SK-N-SH (cell line): ENCODE measurements at regions not wholly inside any gene's neighbourhood (a gene's known extent, or its start where the extent isn't known, plus 50 kb on each side); places are given as distances from the start of the nearest gene placed in this dataset.

Experiments used
- CTCF ChIA-PET: fragments of 300-600, 350-600 bp; formaldehyde crosslinking; extraction: SDS; loops from one replicate; lab custom pipeline; 2021; lab: Yijun Ruan, JAX
- POLR2A ChIA-PET: fragments of 350-600 bp; sonication (Branson Sonifier 250); formaldehyde crosslinking; extraction: SDS; loops from one replicate; lab custom pipeline; 2020; ENCODE audit warnings: antibody characterized with exemption, inconsistent platforms; lab: Yijun Ruan, JAX
- DNase-seq: peaks from one replicate; pipeline ENCODE4 v3.0.0; 2012
- H2AFZ ChIP-seq: fragments of 200-600 bp; sonication (generic); 2 replicates; pipeline ENCODE4 v1.8.1; 2016; ENCODE audit warnings: antibody characterized with exemption, mild to moderate bottlenecking, low read depth
- H3F3A ChIP-seq: fragments of 200-600 bp; sonication (generic); replicated peaks from 2 replicates; pipeline ENCODE3; 2016; ENCODE audit warnings: antibody characterized with exemption, mild to moderate bottlenecking; ENCODE audit not compliant: insufficient read depth
- H3K27ac ChIP-seq, 2 experiments: fragments of 200-500 bp in 1 of 2; fragments of 200-600 bp in 1 of 2; sonication (Bioruptor generic) in 1 of 2; sonication (generic), shearing (Covaris generic) in 1 of 2; 2 replicates each; pipeline versions ENCODE4 v1.5.1 to v1.6.1; 2014 to 2016; ENCODE audit warnings: low read depth in 2 of 2, inconsistent platforms in 1 of 2, low read length in 1 of 2, mild to moderate bottlenecking in 1 of 2, mixed read lengths in 1 of 2
- H3K27me3 ChIP-seq: fragments of 200-600 bp; sonication (generic), shearing (Covaris generic); 2 replicates; pipeline ENCODE4 v1.6.1; 2016; ENCODE audit warnings: mixed run types; ENCODE audit not compliant: insufficient read depth
- H3K36me3 ChIP-seq, 2 experiments: fragments of 200-500 bp in 1 of 2; fragments of 200-600 bp in 1 of 2; sonication (Bioruptor generic) in 1 of 2; sonication (generic) in 1 of 2; replicated peaks in 1 of 2; 2 replicates each; pipeline versions ENCODE3 to v1.5.1; 2014 to 2016; ENCODE audit warnings: low read length in 1 of 2, mild to moderate bottlenecking in 1 of 2; ENCODE audit not compliant: insufficient read depth in 2 of 2, control insufficient read depth in 1 of 2
- H3K4me1 ChIP-seq, 2 experiments: fragments of 200-500 bp in 1 of 2; fragments of 200-600 bp in 1 of 2; sonication (Bioruptor generic) in 1 of 2; sonication (generic), shearing (Covaris generic) in 1 of 2; 2 replicates each; pipeline versions ENCODE4 v1.5.1 to v1.6.1; 2014 to 2016; ENCODE audit warnings: low read depth in 1 of 2, low read length in 1 of 2, mixed run types in 1 of 2; ENCODE audit not compliant: insufficient read depth in 2 of 2, control insufficient read depth in 1 of 2
- H3K4me2 ChIP-seq: fragments of 200-600 bp; sonication (generic), shearing (Covaris generic); 2 replicates; pipeline ENCODE4 v1.6.1; 2017; ENCODE audit warnings: mixed run types
- H3K4me3 ChIP-seq, 2 experiments: fragments of 200-500 bp in 1 of 2; fragments of 200-600 bp in 1 of 2; sonication (Bioruptor generic) in 1 of 2; sonication (generic), shearing (Covaris generic) in 1 of 2; 2 replicates each; pipeline versions ENCODE4 v1.5.1 to v1.8.1; 2014 to 2016; ENCODE audit warnings: low read depth in 2 of 2, inconsistent platforms in 1 of 2, low read length in 1 of 2, mild to moderate bottlenecking in 1 of 2, mixed read lengths in 1 of 2, moderate library complexity in 1 of 2
- H3K79me2 ChIP-seq: fragments of 200-600 bp; sonication (generic); 2 replicates; pipeline ENCODE4 v1.8.1; 2017; ENCODE audit warnings: mild to moderate bottlenecking; ENCODE audit not compliant: insufficient read depth
- H3K9ac ChIP-seq: fragments of 200-600 bp; sonication (generic); 2 replicates; pipeline ENCODE4 v1.6.1; 2017; ENCODE audit warnings: mixed run types
- H3K9me2 ChIP-seq: fragments of 200-600 bp; sonication (generic); 2 replicates; pipeline ENCODE4 v1.6.1; 2017; ENCODE audit warnings: mixed run types
- H3K9me3 ChIP-seq: fragments of 200-600 bp; sonication (generic); 2 replicates; pipeline ENCODE4 v1.6.1; 2017; ENCODE audit warnings: mixed run types, mild to moderate bottlenecking, moderate library complexity
- H4K20me1 ChIP-seq: fragments of 200-600 bp; sonication (generic); 2 replicates; pipeline ENCODE4 v1.6.1; 2017; ENCODE audit warnings: mild to moderate bottlenecking, mixed run types; ENCODE audit not compliant: insufficient read depth
- ELF1 ChIP-seq: IDR thresholded peaks from 2 replicates; pipeline ENCODE4 v1.4.0; 2012
- EP300 ChIP-seq, 2 experiments: IDR thresholded peaks; 2 replicates each; pipeline versions ENCODE4 v1.4.0 to v1.6.1; 2012; ENCODE audit warnings: borderline replicate concordance in 1 of 2, low read depth in 1 of 2, low read length in 1 of 2
- EZH2phosphoT487 ChIP-seq: fragments of 200-600 bp; sonication (generic); IDR thresholded peaks from 2 replicates; pipeline ENCODE4 v1.6.1; 2017; ENCODE audit warnings: low read depth, mixed run types, mild to moderate bottlenecking, antibody characterized with exemption, moderate library complexity, borderline replicate concordance
- FOSL2 ChIP-seq: IDR thresholded peaks from 2 replicates; pipeline ENCODE4 v1.4.0; 2012; ENCODE audit warnings: low read depth, mild to moderate bottlenecking, moderate library complexity, borderline replicate concordance
- JUND ChIP-seq: IDR thresholded peaks from 2 replicates; pipeline ENCODE4 v1.4.0; 2012
- MXI1 ChIP-seq: IDR thresholded peaks from 2 replicates; pipeline ENCODE4 v1.6.1; 2012; ENCODE audit warnings: mild to moderate bottlenecking, low read depth, low read length, improper control_type of control experiment
- NFIC ChIP-seq: IDR thresholded peaks from 2 replicates; pipeline ENCODE4 v1.4.0; 2012; ENCODE audit warnings: borderline replicate concordance
- PBX3 ChIP-seq: IDR thresholded peaks from 2 replicates; pipeline ENCODE4; 2012
- RCOR1 ChIP-seq: fragments of 150-350 bp; IDR thresholded peaks from 2 replicates; pipeline ENCODE4 v1.6.1; 2017; ENCODE audit warnings: antibody characterized with exemption, low read length
- TAF1 ChIP-seq: IDR thresholded peaks from 2 replicates; pipeline ENCODE4 v1.6.1; 2012; ENCODE audit warnings: low read depth, mild to moderate bottlenecking, low read length, moderate library complexity, borderline replicate concordance
- ZBTB33 ChIP-seq: IDR thresholded peaks from 2 replicates; pipeline ENCODE4 v1.4.0; 2012; ENCODE audit warnings: low read depth, borderline replicate concordance
- WGBS: methylation state at CpG from one replicate; pipeline ENCODE4 v1.1.6; 2017; ENCODE audit warnings: low lambda C conversion rate; 5-methylcytosine and 5-hydroxymethylcytosine counted together
- TF ChIP-seq, protein P1 (sequence below): IDR thresholded peaks from 2 replicates; pipeline ENCODE4 v1.6.1; 2012; ENCODE audit warnings: mild to moderate bottlenecking, low read depth, low read length, moderate library complexity
- TF ChIP-seq, protein P2 (sequence below): IDR thresholded peaks from 2 replicates; pipeline ENCODE4 v1.4.0; 2012; ENCODE audit warnings: low read depth

GRCh38 chr18:43664487-43665008 is 387.3 kb upstream of the SYT4 start:
- no peak for TF ChIP-seq ELF1
- peak; percentile 38; the same call in 1 of the 2 replicates for TF ChIP-seq PBX3
- TF ChIP-seq, protein P1, sequence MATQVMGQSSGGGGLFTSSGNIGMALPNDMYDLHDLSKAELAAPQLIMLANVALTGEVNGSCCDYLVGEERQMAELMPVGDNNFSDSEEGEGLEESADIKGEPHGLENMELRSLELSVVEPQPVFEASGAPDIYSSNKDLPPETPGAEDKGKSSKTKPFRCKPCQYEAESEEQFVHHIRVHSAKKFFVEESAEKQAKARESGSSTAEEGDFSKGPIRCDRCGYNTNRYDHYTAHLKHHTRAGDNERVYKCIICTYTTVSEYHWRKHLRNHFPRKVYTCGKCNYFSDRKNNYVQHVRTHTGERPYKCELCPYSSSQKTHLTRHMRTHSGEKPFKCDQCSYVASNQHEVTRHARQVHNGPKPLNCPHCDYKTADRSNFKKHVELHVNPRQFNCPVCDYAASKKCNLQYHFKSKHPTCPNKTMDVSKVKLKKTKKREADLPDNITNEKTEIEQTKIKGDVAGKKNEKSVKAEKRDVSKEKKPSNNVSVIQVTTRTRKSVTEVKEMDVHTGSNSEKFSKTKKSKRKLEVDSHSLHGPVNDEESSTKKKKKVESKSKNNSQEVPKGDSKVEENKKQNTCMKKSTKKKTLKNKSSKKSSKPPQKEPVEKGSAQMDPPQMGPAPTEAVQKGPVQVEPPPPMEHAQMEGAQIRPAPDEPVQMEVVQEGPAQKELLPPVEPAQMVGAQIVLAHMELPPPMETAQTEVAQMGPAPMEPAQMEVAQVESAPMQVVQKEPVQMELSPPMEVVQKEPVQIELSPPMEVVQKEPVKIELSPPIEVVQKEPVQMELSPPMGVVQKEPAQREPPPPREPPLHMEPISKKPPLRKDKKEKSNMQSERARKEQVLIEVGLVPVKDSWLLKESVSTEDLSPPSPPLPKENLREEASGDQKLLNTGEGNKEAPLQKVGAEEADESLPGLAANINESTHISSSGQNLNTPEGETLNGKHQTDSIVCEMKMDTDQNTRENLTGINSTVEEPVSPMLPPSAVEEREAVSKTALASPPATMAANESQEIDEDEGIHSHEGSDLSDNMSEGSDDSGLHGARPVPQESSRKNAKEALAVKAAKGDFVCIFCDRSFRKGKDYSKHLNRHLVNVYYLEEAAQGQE = no peak
- TF ChIP-seq MXI1 = no peak
- TF ChIP-seq ZBTB33 = no peak
- peak overlapping the region; percentile 84 for H2AFZ ChIP-seq

DNA sequence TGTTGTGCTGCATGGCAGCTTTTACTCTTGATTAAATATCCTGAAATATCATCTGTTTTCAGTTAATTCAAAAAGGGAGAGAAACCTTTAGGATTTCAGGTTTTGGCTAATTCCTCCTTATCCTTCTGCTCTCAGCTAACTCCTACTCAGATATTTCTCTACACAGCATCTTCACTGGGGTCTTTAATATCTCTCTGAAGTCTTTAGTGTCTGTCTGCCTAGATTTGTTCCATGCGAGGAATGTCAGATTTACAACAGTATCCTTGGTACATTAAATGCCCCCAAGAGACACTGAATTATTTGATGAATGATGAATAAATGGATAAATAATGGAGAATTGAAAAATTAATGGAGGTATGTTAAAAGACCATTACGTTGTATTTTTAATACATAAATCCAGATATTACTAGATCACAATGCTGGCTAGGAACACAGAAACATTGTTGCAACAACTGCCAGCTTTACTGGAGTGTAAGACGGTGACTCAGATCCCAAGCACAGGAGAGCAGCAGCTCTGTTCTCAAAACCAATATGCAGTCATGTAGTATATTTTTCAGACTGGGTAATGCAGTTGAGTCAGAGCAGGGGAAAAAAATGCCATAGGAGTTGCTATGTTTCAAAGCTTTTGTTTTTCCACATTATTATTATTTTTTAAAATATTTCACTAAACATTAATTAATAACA is 388.0 kb upstream of the SYT4 start:
- 19% methylated on average over 3 of the region's 3 CpGs for WGBS
- Histone ChIP-seq H3K27me3 (no peaks in the 10 kb centered on the region), H3K4me3 (0 out of 4 replicates have a peak overlapping the region, but pooled peaks of 1 of the 2 experiments have one; percentile 5), H2AFZ (peak overlapping the region; percentile 84), H3K4me2 (peak overlapping the region; percentile 56), H3K9ac (peak overlapping the region; percentile 69), H3K36me3 (no peaks in the 10 kb centered on the region), H3K27ac (peak overlapping the region; percentile 77 to 95), H3F3A (peaks cover 13% of the 10 kb centered on the region), H3K79me2 (no peaks in the 10 kb centered on the region), H3K9me2 (no peaks in the 10 kb centered on the region), H3K9me3 (no peaks in the 10 kb centered on the region), H4K20me1 (no peaks in the 10 kb centered on the region), H3K4me1 (peaks cover 2 to 33% of the 10 kb centered on the region in 2 experiments)
- ChIA-PET POLR2A (no interaction called here), CTCF (interaction anchor here (1.0 kb wide), 1 partner anchor 10 kb away, joined by 4 read pairs; no protein-coding TSS in a partner anchor)
- DNase-seq = no peak
- peak; percentile 83 for TF ChIP-seq JUND
- TF ChIP-seq, protein P2, sequence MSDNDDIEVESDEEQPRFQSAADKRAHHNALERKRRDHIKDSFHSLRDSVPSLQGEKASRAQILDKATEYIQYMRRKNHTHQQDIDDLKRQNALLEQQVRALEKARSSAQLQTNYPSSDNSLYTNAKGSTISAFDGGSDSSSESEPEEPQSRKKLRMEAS = no peak
- no peak for TF ChIP-seq TAF1
- no peak for TF ChIP-seq EZH2phosphoT487
- TF ChIP-seq FOSL2 = peak; percentile 87
- TF ChIP-seq RCOR1 = no peak
- TF ChIP-seq NFIC = peak; percentile 50; the same call in 1 of the 2 replicates
- peak in 1 of 2 experiments; percentile 59; a peak in 1 of 4 replicates for TF ChIP-seq EP300 (IDR thresholded peaks at IDR 0.05; ENCODE audit: borderline replicate concordance in 1 of 2, low read depth in 1 of 2, low read length in 1 of 2)
- TF ChIP-seq, protein P1 = no peak
- no peak for TF ChIP-seq MXI1

More at GRCh38 chr18:43664487-43665008, 387.3 kb upstream of the SYT4 start:
- Histone ChIP-seq H3K27ac (peak overlapping the region; percentile 77 to 95), H3K36me3 (no peaks in the 10 kb centered on the region), H3K79me2 (no peaks in the 10 kb centered on the region), H3K27me3 (no peaks in the 10 kb centered on the region), H3K4me1 (peaks cover 2 to 33% of the 10 kb centered on the region in 2 experiments), H3K4me2 (peak overlapping the region; percentile 56; the same call in 1 of the 2 replicates), H3K4me3 (0 out of 4 replicates have a peak overlapping the region, but pooled peaks of 1 of the 2 experiments have one; percentile 5), H3K9me3 (no peaks in the 10 kb centered on the region), H4K20me1 (no peaks in the 10 kb centered on the region), H3F3A (peaks cover 13% of the 10 kb centered on the region), H3K9ac (peak overlapping the region; percentile 69), H3K9me2 (no peaks in the 10 kb centered on the region)
- no peak for DNase-seq
- 33% methylated on average over 3 of the region's 3 CpGs for WGBS
- ChIA-PET CTCF (interaction anchor here (1.0 kb wide), 1 partner anchor 10 kb away, joined by 4 read pairs; no protein-coding TSS in a partner anchor), POLR2A (no interaction called here)
